Ovary (tissue), 7 donors: ENCODE measurements at regions not wholly inside any gene's neighbourhood (a gene's known extent, or its start where the extent isn't known, plus 50 kb on each side); places are given as distances from the start of the nearest gene placed in this dataset.

Experiments used
- DNase-seq, 5 donors: peaks; one replicate each; pipeline ENCODE4 v3.0.0-alpha.2; 2019 to 2020
- H3K27ac ChIP-seq, 2 donors: fragments of 200-600 bp; one replicate each; pipeline versions ENCODE4 v1.5.1 to v1.8.0; 2019 to 2022
- H3K27me3 ChIP-seq: fragments of 200-600 bp; one replicate; pipeline ENCODE4 v1.8.0; 2022
- H3K36me3 ChIP-seq: fragments of 200-600 bp; sonication (generic); one replicate; pipeline ENCODE4 v1.5.1; 2019
- H3K4me1 ChIP-seq: one replicate; pipeline ENCODE4 v1.8.1; 2013; ENCODE audit warnings: mild to moderate bottlenecking, moderate library complexity; ENCODE audit not compliant: insufficient read depth
- H3K4me3 ChIP-seq: fragments of 200-600 bp; sonication (generic); one replicate; pipeline ENCODE4 v1.5.1; 2017
- H3K9me3 ChIP-seq, 2 donors: fragments of 200-600 bp in 1 of 2; sonication (generic) in 1 of 2; one replicate each; pipeline versions ENCODE4 v1.5.1 to v1.8.1; 2013 to 2019; ENCODE audit warnings: mild to moderate bottlenecking in 1 of 2, moderate library complexity in 1 of 2
- EP300 ChIP-seq: sonication (generic); formaldehyde crosslinking; IDR thresholded peaks from one replicate; pipeline ENCODE4 v1.6.1; 2017; ENCODE audit warnings: antibody characterized with exemption
- POLR2A ChIP-seq: fragments of 450-650 bp; IDR thresholded peaks from one replicate; pipeline ENCODE4 v1.6.1; 2017; ENCODE audit warnings: antibody characterized with exemption, mild to moderate bottlenecking, moderate library complexity
- WGBS, 3 donors: extraction: QIAGEN DNeasy Blood & Tissue Kit in 1 of 3; methylation state at CpG; one replicate each; pipeline versions ENCODE4 v1.1.5 to v1.1.7; 2013 to 2017; 5-methylcytosine and 5-hydroxymethylcytosine counted together
- intact Hi-C, 4 donors: fragments of 100-400 bp; cut with DNase I; formaldehyde crosslinking; loops; one replicate each; pipeline versions ENCODE4 v1.11.0 to v1.15.1; 2022 to 2023
- TF ChIP-seq, protein P1 (sequence below), 3 donors: fragments of 450-650 bp in 2 of 3; fragments of 200-600 bp in 1 of 3; IDR thresholded peaks; one replicate each; pipeline versions ENCODE4 v1.5.1 to v1.8.0; 2016 to 2022; ENCODE audit warnings: antibody characterized with exemption in 3 of 3, mild to moderate bottlenecking in 1 of 3
- donor health status: DM: no; HTN: no; CAD: no; lungs with moderate emphysema.
- donor health status: DM: no; HTN: no; CAD: no.
- donor health status: Bipolar disorder and iron deficiency.
- donor health status: DM: no; HTN: no; CAD: no.
- donor health status: DM: yes; HTN: yes; CAD: no.

DNA sequence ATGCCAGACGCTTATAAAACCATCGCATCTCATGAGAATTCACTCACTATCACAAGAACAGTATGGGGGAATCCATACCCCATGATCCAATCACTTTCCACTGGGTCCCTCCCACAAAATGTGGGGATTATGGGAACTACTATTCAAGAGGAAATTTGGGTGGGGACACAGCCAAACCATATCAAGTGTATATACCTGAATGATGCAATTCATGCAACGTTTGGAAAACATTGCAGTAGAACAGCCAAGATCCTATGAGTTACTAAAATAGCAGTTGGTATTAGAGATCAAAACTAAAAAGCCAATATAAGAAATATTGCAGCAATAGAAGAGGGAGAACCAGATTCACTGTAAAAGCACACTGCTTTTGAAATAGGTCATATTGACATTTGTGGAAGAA, 1543.9 kb upstream of the B3GALT2 start:
- Histone ChIP-seq H3K9me3 (no peaks in the 10 kb centered on the region), H3K36me3 (no peaks in the 10 kb centered on the region), H3K27ac (no peak overlapping the region), H3K4me3 (no peak overlapping the region), H3K27me3 (no peaks in the 10 kb centered on the region), H3K4me1 (no peaks in the 10 kb centered on the region)
- intact Hi-C loops, result no loop called here
- TF ChIP-seq, protein P1, sequence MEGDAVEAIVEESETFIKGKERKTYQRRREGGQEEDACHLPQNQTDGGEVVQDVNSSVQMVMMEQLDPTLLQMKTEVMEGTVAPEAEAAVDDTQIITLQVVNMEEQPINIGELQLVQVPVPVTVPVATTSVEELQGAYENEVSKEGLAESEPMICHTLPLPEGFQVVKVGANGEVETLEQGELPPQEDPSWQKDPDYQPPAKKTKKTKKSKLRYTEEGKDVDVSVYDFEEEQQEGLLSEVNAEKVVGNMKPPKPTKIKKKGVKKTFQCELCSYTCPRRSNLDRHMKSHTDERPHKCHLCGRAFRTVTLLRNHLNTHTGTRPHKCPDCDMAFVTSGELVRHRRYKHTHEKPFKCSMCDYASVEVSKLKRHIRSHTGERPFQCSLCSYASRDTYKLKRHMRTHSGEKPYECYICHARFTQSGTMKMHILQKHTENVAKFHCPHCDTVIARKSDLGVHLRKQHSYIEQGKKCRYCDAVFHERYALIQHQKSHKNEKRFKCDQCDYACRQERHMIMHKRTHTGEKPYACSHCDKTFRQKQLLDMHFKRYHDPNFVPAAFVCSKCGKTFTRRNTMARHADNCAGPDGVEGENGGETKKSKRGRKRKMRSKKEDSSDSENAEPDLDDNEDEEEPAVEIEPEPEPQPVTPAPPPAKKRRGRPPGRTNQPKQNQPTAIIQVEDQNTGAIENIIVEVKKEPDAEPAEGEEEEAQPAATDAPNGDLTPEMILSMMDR (IDR thresholded peaks at IDR 0.05), result no peak
- no peak for DNase-seq
- 68 to 74% (median 73%) methylated on average over 3 of the region's 3 CpGs for WGBS, 3 donors

GRCh38 chr1:194723067-194723466, 1536.7 kb upstream of the B3GALT2 start:
- no peaks in the 10 kb centered on the region for H3K36me3 ChIP-seq
- H3K9me3 ChIP-seq, result no peaks in the 10 kb centered on the region
- no peak overlapping the region for H3K27ac ChIP-seq
- TF ChIP-seq EP300, result no peak
- TF ChIP-seq, protein P1 (IDR thresholded peaks at IDR 0.05), result no peak
- TF ChIP-seq POLR2A, result no peak
- H3K27me3 ChIP-seq, result no peaks in the 10 kb centered on the region
- no peaks in the 10 kb centered on the region for H3K4me1 ChIP-seq
- H3K4me3 ChIP-seq, result no peak overlapping the region
- intact Hi-C loops, result no loop called here
- DNase-seq, result no peak

GRCh38 chr1:194717941-194718340, 1531.5 kb upstream of the B3GALT2 start:
- Histone ChIP-seq H3K27ac (no peak overlapping the region), H3K4me1 (no peaks in the 10 kb centered on the region), H3K36me3 (no peaks in the 10 kb centered on the region), H3K4me3 (no peak overlapping the region), H3K27me3 (no peaks in the 10 kb centered on the region), H3K9me3 (no peaks in the 10 kb centered on the region)
- TF ChIP-seq EP300, result no peak
- TF ChIP-seq, protein P1 (IDR thresholded peaks at IDR 0.05), result no peak
- intact Hi-C loops, result no loop called here
- no peak for DNase-seq
- 58 to 67% (median 61%) methylated on average over 1 of the region's 1 CpG for WGBS, 3 donors

GRCh38 chr1:194717334-194717733, 1530.9 kb upstream of the B3GALT2 start:
- H3K36me3 ChIP-seq, result no peaks in the 10 kb centered on the region
- H3K4me1 ChIP-seq, result no peaks in the 10 kb centered on the region
- TF ChIP-seq EP300 (no peak), POLR2A (no peak)
- TF ChIP-seq, protein P1 (IDR thresholded peaks at IDR 0.05), result no peak
- H3K27ac ChIP-seq, result no peak overlapping the region
- H3K4me3 ChIP-seq, result no peak overlapping the region
- no peaks in the 10 kb centered on the region for H3K27me3 ChIP-seq
- no peaks in the 10 kb centered on the region for H3K9me3 ChIP-seq
- WGBS, 3 donors, result 19 to 59% (median 38%) methylated on average over 1 of the region's 1 CpG
- intact Hi-C loops, result no loop called here
- no peak for DNase-seq

GRCh38 chr1:194710671-194711070, 1524.3 kb upstream of the B3GALT2 start:
- 86 to 97% (median 97%) methylated on average over 2 of the region's 2 CpGs for WGBS, 3 donors
- intact Hi-C loops, result no loop called here

More at GRCh38 chr1:194710671-194711070, 1524.3 kb upstream of the B3GALT2 start:
- no peak for DNase-seq
- no peaks in the 10 kb centered on the region for H3K9me3 ChIP-seq
- no peak overlapping the region for H3K4me3 ChIP-seq
- no peaks in the 10 kb centered on the region for H3K36me3 ChIP-seq
- TF ChIP-seq EP300, result no peak
- TF ChIP-seq, protein P1 (IDR thresholded peaks at IDR 0.05), result no peak
- no peak for TF ChIP-seq POLR2A
- no peak overlapping the region for H3K27ac ChIP-seq
- no peaks in the 10 kb centered on the region for H3K4me1 ChIP-seq
- H3K27me3 ChIP-seq, result no peaks in the 10 kb centered on the region
